Activated CD4-positive, alpha-beta memory T cell treated with anti-CD3 and anti-CD28 coated beads for 36 hours (primary cell): ENCODE measurements at regions not wholly inside any gene's neighbourhood (a gene's known extent, or its start where the extent isn't known, plus 50 kb on each side); places are given as distances from the start of the nearest gene placed in this dataset.
"Not testable (repeated sequence)": the region's sequence is repeated elsewhere in the genome, so short reads cannot be mapped to it uniquely, and the experiment has no call there.

ENCODE experiments used
- CTCF ChIA-PET: fragments of 350-600 bp; sonication (Branson Sonifier 250); formaldehyde crosslinking; loops from one replicate; lab custom pipeline; 2021; ENCODE audit warnings: antibody characterized with exemption, inconsistent platforms; lab: Charles Lee
- POLR2A ChIA-PET: fragments of 350-600 bp; sonication (Branson Sonifier 250); formaldehyde crosslinking; loops from one replicate; lab custom pipeline; 2021; ENCODE audit warnings: antibody characterized with exemption; lab: Charles Lee
- DNase-seq: peaks from one replicate; pipeline ENCODE4 v3.0.0-alpha.2; 2020
- H3K27ac Mint-ChIP-seq: one replicate; pipeline ENCODE4 v1.8.0; 2021; ENCODE audit warnings: mixed read lengths
- H3K27me3 Mint-ChIP-seq: one replicate; pipeline ENCODE4 v1.8.0; 2021; ENCODE audit warnings: mixed read lengths
- H3K36me3 Mint-ChIP-seq: one replicate; pipeline ENCODE4 v1.8.0; 2021; ENCODE audit warnings: mixed read lengths
- H3K4me1 Mint-ChIP-seq: one replicate; pipeline ENCODE4 v1.8.0; 2021; ENCODE audit warnings: low read depth, mixed read lengths
- H3K4me3 Mint-ChIP-seq: one replicate; pipeline ENCODE4 v1.8.0; 2021; ENCODE audit warnings: mild to moderate bottlenecking, mixed read lengths
- H3K9me3 Mint-ChIP-seq: one replicate; pipeline ENCODE4 v1.8.0; 2021; ENCODE audit warnings: mixed read lengths
- intact Hi-C: fragments of 100-400 bp; cut with micrococcal nuclease; formaldehyde crosslinking; loops from one replicate; pipeline ENCODE4 v1.15.1; 2023

GRCh38 chr13:63773476-63773875 lies 2357.8 kb upstream of the PCDH20 start:
- no peak overlapping the region for H3K4me3 Mint-ChIP-seq

GRCh38 chr13:63757683-63758082 lies 2342.0 kb upstream of the PCDH20 start:
- H3K27me3 Mint-ChIP-seq, intact Hi-C loops, H3K4me3 Mint-ChIP-seq, H3K4me1 Mint-ChIP-seq, CTCF ChIA-PET, POLR2A ChIA-PET, H3K36me3 Mint-ChIP-seq, H3K9me3 Mint-ChIP-seq, DNase-seq, H3K27ac Mint-ChIP-seq: not testable (repeated sequence)

More at GRCh38 chr13:63773476-63773875, 2357.8 kb upstream of the PCDH20 start:
- DNase-seq: no peak
- peaks cover 7% of the 10 kb centered on the region for H3K9me3 Mint-ChIP-seq
- CTCF ChIA-PET: no interaction called here
- POLR2A ChIA-PET: no interaction called here
- H3K4me1 Mint-ChIP-seq: no peaks in the 10 kb centered on the region
- no peaks in the 10 kb centered on the region for H3K27me3 Mint-ChIP-seq
- H3K27ac Mint-ChIP-seq: no peak overlapping the region
- no peaks in the 10 kb centered on the region for H3K36me3 Mint-ChIP-seq
- intact Hi-C loops: no loop called here

GRCh38 chr13:63749857-63750256 lies 2334.2 kb upstream of the PCDH20 start:
- H3K4me3 Mint-ChIP-seq, H3K36me3 Mint-ChIP-seq, intact Hi-C loops, CTCF ChIA-PET, H3K27me3 Mint-ChIP-seq, H3K9me3 Mint-ChIP-seq, POLR2A ChIA-PET, DNase-seq, H3K4me1 Mint-ChIP-seq, H3K27ac Mint-ChIP-seq: not testable (repeated sequence)

GRCh38 chr13:63741814-63742101 lies 2326.1 kb upstream of the PCDH20 start:
- CTCF ChIA-PET: not testable (repeated sequence)

GRCh38 chr13:63741029-63741813 lies 2325.6 kb upstream of the PCDH20 start:
- Mint-ChIP-seq H3K36me3 (no peaks in the 10 kb centered on the region), H3K27ac (no peak overlapping the region), H3K4me3 (no peak overlapping the region), H3K9me3 (peaks cover 7% of the 10 kb centered on the region), H3K4me1 (no peaks in the 10 kb centered on the region), H3K27me3 (no peaks in the 10 kb centered on the region)
- ChIA-PET CTCF (no interaction called here), POLR2A (no interaction called here)
- intact Hi-C loops: no loop called here
- no peak for DNase-seq

More at GRCh38 chr13:63741814-63742101, 2326.1 kb upstream of the PCDH20 start:
- intact Hi-C loops, H3K4me3 Mint-ChIP-seq, H3K36me3 Mint-ChIP-seq, H3K27ac Mint-ChIP-seq, H3K27me3 Mint-ChIP-seq, POLR2A ChIA-PET, DNase-seq, H3K9me3 Mint-ChIP-seq, H3K4me1 Mint-ChIP-seq: not testable (repeated sequence)

GRCh38 chr13:63739112-63739735 lies 2323.6 kb upstream of the PCDH20 start:
- H3K4me3 Mint-ChIP-seq, H3K9me3 Mint-ChIP-seq, intact Hi-C loops, H3K27me3 Mint-ChIP-seq, H3K36me3 Mint-ChIP-seq, H3K4me1 Mint-ChIP-seq, CTCF ChIA-PET, H3K27ac Mint-ChIP-seq, POLR2A ChIA-PET, DNase-seq: not testable (repeated sequence)

GRCh38 chr13:63737418-63737817 lies 2321.8 kb upstream of the PCDH20 start:
- no peak overlapping the region for H3K27ac Mint-ChIP-seq
- POLR2A ChIA-PET: no interaction called here
- H3K4me3 Mint-ChIP-seq: no peak overlapping the region
- CTCF ChIA-PET: no interaction called here
- H3K36me3 Mint-ChIP-seq: no peaks in the 10 kb centered on the region
- no peaks in the 10 kb centered on the region for H3K4me1 Mint-ChIP-seq
- peaks cover 4% of the 10 kb centered on the region for H3K9me3 Mint-ChIP-seq
- H3K27me3 Mint-ChIP-seq: no peaks in the 10 kb centered on the region
- no peak for DNase-seq
- intact Hi-C loops: no loop called here

GRCh38 chr13:63731896-63732295 lies 2316.2 kb upstream of the PCDH20 start:
- H3K36me3 Mint-ChIP-seq: no peaks in the 10 kb centered on the region
- H3K4me1 Mint-ChIP-seq: no peaks in the 10 kb centered on the region
- H3K9me3 Mint-ChIP-seq: no peaks in the 10 kb centered on the region
- ChIA-PET CTCF (no interaction called here), POLR2A (no interaction called here)
- no peak for DNase-seq
- H3K27me3 Mint-ChIP-seq: no peaks in the 10 kb centered on the region
- H3K4me3 Mint-ChIP-seq: no peak overlapping the region
- no peak overlapping the region for H3K27ac Mint-ChIP-seq
- intact Hi-C loops: no loop called here

GRCh38 chr13:63712159-63712558 lies 2296.5 kb upstream of the PCDH20 start:
- H3K27me3 Mint-ChIP-seq, intact Hi-C loops, CTCF ChIA-PET, POLR2A ChIA-PET, H3K4me3 Mint-ChIP-seq, H3K4me1 Mint-ChIP-seq, DNase-seq, H3K9me3 Mint-ChIP-seq, H3K36me3 Mint-ChIP-seq, H3K27ac Mint-ChIP-seq: not testable (repeated sequence)

- ChIA-PET POLR2A (no interaction called here), CTCF (no interaction called here)
- DNase-seq: no peak
- Mint-ChIP-seq H3K9me3 (no peaks in the 10 kb centered on the region), H3K36me3 (no peaks in the 10 kb centered on the region), H3K4me3 (no peak overlapping the region), H3K27ac (no peak overlapping the region), H3K27me3 (no peaks in the 10 kb centered on the region), H3K4me1 (no peaks in the 10 kb centered on the region)
- intact Hi-C loops: no loop called here
Observed at GRCh38 chr13:63706751-63707150, 2291.1 kb upstream of the PCDH20 start.

GRCh38 chr13:63704521-63704920 lies 2288.9 kb upstream of the PCDH20 start:
- H3K36me3 Mint-ChIP-seq: no peaks in the 10 kb centered on the region
- no peak overlapping the region for H3K4me3 Mint-ChIP-seq
- H3K4me1 Mint-ChIP-seq: no peaks in the 10 kb centered on the region
- ChIA-PET POLR2A (no interaction called here), CTCF (no interaction called here)
- peaks cover 4% of the 10 kb centered on the region for H3K9me3 Mint-ChIP-seq
- DNase-seq: no peak
- intact Hi-C loops: no loop called here
- no peak overlapping the region for H3K27ac Mint-ChIP-seq
- no peaks in the 10 kb centered on the region for H3K27me3 Mint-ChIP-seq

- H3K27ac Mint-ChIP-seq: no peak overlapping the region
- H3K27me3 Mint-ChIP-seq: no peaks in the 10 kb centered on the region
- H3K9me3 Mint-ChIP-seq: peaks cover 4% of the 10 kb centered on the region
Observed at GRCh38 chr13:63700350-63700749, 2284.7 kb upstream of the PCDH20 start.

GRCh38 chr13:63699948-63700347 lies 2284.3 kb upstream of the PCDH20 start:
- peaks cover 4% of the 10 kb centered on the region for H3K9me3 Mint-ChIP-seq
- POLR2A ChIA-PET: no interaction called here
- no peaks in the 10 kb centered on the region for H3K4me1 Mint-ChIP-seq
- no peak overlapping the region for H3K27ac Mint-ChIP-seq
- intact Hi-C loops: no loop called here
- H3K36me3 Mint-ChIP-seq: no peaks in the 10 kb centered on the region
- CTCF ChIA-PET: no interaction called here
- no peak for DNase-seq
- no peaks in the 10 kb centered on the region for H3K27me3 Mint-ChIP-seq
- no peak overlapping the region for H3K4me3 Mint-ChIP-seq

More at GRCh38 chr13:63700350-63700749, 2284.7 kb upstream of the PCDH20 start:
- intact Hi-C loops: no loop called here
- H3K36me3 Mint-ChIP-seq: no peaks in the 10 kb centered on the region
- no peaks in the 10 kb centered on the region for H3K4me1 Mint-ChIP-seq
- DNase-seq: no peak
- ChIA-PET CTCF (no interaction called here), POLR2A (no interaction called here)
- H3K4me3 Mint-ChIP-seq: no peak overlapping the region
